ENCODE measurements at regions not wholly inside any gene's neighbourhood (a gene's known extent, or its start where the extent isn't known, plus 50 kb on each side); places are given as distances from the start of the nearest gene placed in this dataset.
A peak's percentile ranks its signal among the peaks of the same experiment; 100 is the strongest.

- Histone ChIP-seq H3K27ac (ENCODE audit: insufficient read depth, low read length) (no peak overlapping the region), H3K27me3 (ENCODE audit: control insufficient read depth, insufficient read depth, low read length) (no peaks in the 10 kb centered on the region), H3K9ac (ENCODE audit: insufficient read depth, low read length) (no peak overlapping the region), H3K36me3 (ENCODE audit: control insufficient read depth, insufficient read depth, low read length) (no peaks in the 10 kb centered on the region), H3K4me2 (ENCODE audit: extremely low read depth, insufficient read depth, low read length) (no peak overlapping the region), H3K9me3 (ENCODE audit: control insufficient read depth, insufficient read depth, low read depth, low read length) (no peaks in the 10 kb centered on the region), H2AFZ (ENCODE audit: low read length) (no peak overlapping the region), H4K20me1 (ENCODE audit: control insufficient read depth, extremely low read depth, insufficient read depth, low read length) (no peaks in the 10 kb centered on the region), H3K4me3 (replicated peaks in 1 of 4; ENCODE audit: control extremely low read depth in 1 of 4, insufficient read depth in 1 of 4, low read depth in 3 of 4, low read length in 4 of 4) (no peak overlapping the region), H3K79me2 (ENCODE audit: control insufficient read depth, insufficient read depth, low read length) (no peaks in the 10 kb centered on the region), H3K4me1 (ENCODE audit: control insufficient read depth, extremely low read depth, insufficient read depth, low read length) (no peaks in the 10 kb centered on the region)
- TF ChIP-seq CTCF (conservative IDR thresholded peaks at IDR 0.05 in 1 of 2, IDR thresholded peaks at IDR 0.05 in 1 of 2; ENCODE audit: low read depth in 1 of 2, low read length in 2 of 2) = no peak
- TF ChIP-seq EZH2 (IDR thresholded peaks at IDR 0.05; ENCODE audit: low read length, missing control alignments) = no peak
- DNase-seq (ENCODE audit: low read depth in 2 of 2) = peak; percentile 40 to 56
Observed at GRCh38 chr1:38246955-38247952, 200.7 kb upstream of the POU3F1 start.

GRCh38 chr1:38244218-38244845, 197.7 kb upstream of the POU3F1 start:
- H3K27me3 ChIP-seq (ENCODE audit: control insufficient read depth, insufficient read depth, low read length) = no peaks in the 10 kb centered on the region
- no peaks in the 10 kb centered on the region for H3K79me2 ChIP-seq (ENCODE audit: control insufficient read depth, insufficient read depth, low read length)
- no peaks in the 10 kb centered on the region for H4K20me1 ChIP-seq (ENCODE audit: control insufficient read depth, extremely low read depth, insufficient read depth, low read length)
- H3K4me1 ChIP-seq (ENCODE audit: control insufficient read depth, extremely low read depth, insufficient read depth, low read length) = no peaks in the 10 kb centered on the region
- H3K27ac ChIP-seq (ENCODE audit: insufficient read depth, low read length) = no peak overlapping the region
- no peak for TF ChIP-seq EZH2 (IDR thresholded peaks at IDR 0.05; ENCODE audit: low read length, missing control alignments)
- TF ChIP-seq CTCF (conservative IDR thresholded peaks at IDR 0.05 in 1 of 2, IDR thresholded peaks at IDR 0.05 in 1 of 2; ENCODE audit: low read depth in 1 of 2, low read length in 2 of 2) = no peak
- no peaks in the 10 kb centered on the region for H3K36me3 ChIP-seq (ENCODE audit: control insufficient read depth, insufficient read depth, low read length)
- H3K9ac ChIP-seq (ENCODE audit: insufficient read depth, low read length) = no peak overlapping the region
- H3K9me3 ChIP-seq (ENCODE audit: control insufficient read depth, insufficient read depth, low read depth, low read length) = no peaks in the 10 kb centered on the region
- no peak overlapping the region for H3K4me2 ChIP-seq (ENCODE audit: extremely low read depth, insufficient read depth, low read length)
- H2AFZ ChIP-seq (ENCODE audit: low read length) = no peak overlapping the region
- no peak overlapping the region for H3K4me3 ChIP-seq (replicated peaks in 1 of 4; ENCODE audit: control extremely low read depth in 1 of 4, insufficient read depth in 1 of 4, low read depth in 3 of 4, low read length in 4 of 4)
- no peak for DNase-seq (ENCODE audit: low read depth in 2 of 2)

- H2AFZ ChIP-seq (ENCODE audit: low read length) = no peak overlapping the region
- H3K4me1 ChIP-seq (ENCODE audit: control insufficient read depth, extremely low read depth, insufficient read depth, low read length) = no peaks in the 10 kb centered on the region
- H3K36me3 ChIP-seq (ENCODE audit: control insufficient read depth, insufficient read depth, low read length) = no peaks in the 10 kb centered on the region
- no peak for DNase-seq (ENCODE audit: low read depth in 2 of 2)
- no peak overlapping the region for H3K27ac ChIP-seq (ENCODE audit: insufficient read depth, low read length)
- no peak overlapping the region for H3K4me2 ChIP-seq (ENCODE audit: extremely low read depth, insufficient read depth, low read length)
- H3K27me3 ChIP-seq (ENCODE audit: control insufficient read depth, insufficient read depth, low read length) = no peaks in the 10 kb centered on the region
- H3K9me3 ChIP-seq (ENCODE audit: control insufficient read depth, insufficient read depth, low read depth, low read length) = no peaks in the 10 kb centered on the region
- no peaks in the 10 kb centered on the region for H3K79me2 ChIP-seq (ENCODE audit: control insufficient read depth, insufficient read depth, low read length)
- no peak for TF ChIP-seq EZH2 (IDR thresholded peaks at IDR 0.05; ENCODE audit: low read length, missing control alignments)
- no peak for TF ChIP-seq CTCF (conservative IDR thresholded peaks at IDR 0.05 in 1 of 2, IDR thresholded peaks at IDR 0.05 in 1 of 2; ENCODE audit: low read depth in 1 of 2, low read length in 2 of 2)
- no peak overlapping the region for H3K4me3 ChIP-seq (replicated peaks in 1 of 4; ENCODE audit: control extremely low read depth in 1 of 4, insufficient read depth in 1 of 4, low read depth in 3 of 4, low read length in 4 of 4)
- no peak overlapping the region for H3K9ac ChIP-seq (ENCODE audit: insufficient read depth, low read length)
- no peaks in the 10 kb centered on the region for H4K20me1 ChIP-seq (ENCODE audit: control insufficient read depth, extremely low read depth, insufficient read depth, low read length)
Observed at GRCh38 chr1:38243106-38243505, 196.5 kb upstream of the POU3F1 start.

Data from fibroblast of lung (primary cell).